Glomerular visceral epithelial cell (primary cell): ENCODE measurements at regions not wholly inside any gene's neighbourhood (a gene's known extent, or its start where the extent isn't known, plus 50 kb on each side); places are given as distances from the start of the nearest gene placed in this dataset.
"Not testable (repeated sequence)": the region's sequence is repeated elsewhere in the genome, so short reads cannot be mapped to it uniquely, and the experiment has no call there.

Source experiments
- DNase-seq: peaks from one replicate; pipeline ENCODE4 v3.0.0-alpha.2; 2016; ENCODE audit errors: extremely low spot score

DNA sequence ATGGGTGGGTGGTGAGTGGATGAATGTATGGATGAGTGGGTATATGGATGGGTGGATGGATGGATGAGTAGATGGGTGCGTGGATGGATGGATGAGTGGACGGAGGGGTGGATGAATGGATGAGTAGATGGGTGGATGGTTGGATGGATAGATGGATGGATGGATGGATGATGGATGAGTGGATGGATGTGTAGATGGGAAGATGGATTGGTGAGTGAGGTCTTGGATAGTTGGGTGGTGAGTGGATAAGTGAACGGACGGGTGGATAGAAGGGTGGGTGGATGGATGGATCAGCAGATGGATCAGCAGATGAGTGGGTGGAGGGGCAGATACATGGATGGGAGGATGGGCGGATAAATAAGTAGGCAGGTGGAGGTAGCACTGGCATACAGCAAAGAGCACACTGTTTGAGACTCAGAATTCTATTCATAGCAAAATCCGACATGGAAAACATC lies 163.5 kb downstream of the C9orf50 start:
- DNase-seq = no peak

DNA sequence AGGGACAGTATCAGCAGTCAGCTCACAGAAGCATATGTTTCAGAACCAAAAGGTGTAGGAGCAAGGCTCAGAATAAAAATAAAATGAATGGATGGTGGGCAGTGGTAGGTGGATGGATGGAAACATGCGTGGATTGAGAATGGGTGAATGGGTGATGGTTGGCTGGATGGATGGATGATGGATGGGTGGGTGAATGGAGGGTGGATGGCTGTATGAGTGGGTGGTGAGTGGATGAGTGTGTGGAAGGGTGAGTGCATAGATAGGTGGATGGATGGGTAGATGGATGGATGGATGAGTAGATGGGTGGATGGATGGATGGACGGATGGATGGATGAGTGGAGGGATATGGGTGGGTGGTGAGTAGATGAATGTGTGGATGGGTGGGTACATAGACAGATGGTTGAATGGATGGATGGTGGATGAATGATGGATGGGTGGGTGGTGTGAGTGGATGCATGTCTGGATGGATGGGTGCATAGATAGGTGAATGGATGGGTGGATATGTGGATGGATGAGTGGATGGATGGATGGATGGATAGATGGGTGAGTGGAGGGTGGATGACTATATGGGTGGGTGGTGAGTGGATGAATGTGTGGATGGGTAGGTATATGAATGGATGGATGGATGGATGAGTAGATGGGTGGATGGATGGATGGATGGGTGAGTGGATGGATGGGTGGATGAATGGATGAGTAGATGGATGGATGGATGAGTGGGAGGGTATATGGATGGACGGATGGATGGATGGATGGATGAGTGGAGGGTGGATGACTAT lies 164.2 kb downstream of the C9orf50 start:
- no peak for DNase-seq

DNA sequence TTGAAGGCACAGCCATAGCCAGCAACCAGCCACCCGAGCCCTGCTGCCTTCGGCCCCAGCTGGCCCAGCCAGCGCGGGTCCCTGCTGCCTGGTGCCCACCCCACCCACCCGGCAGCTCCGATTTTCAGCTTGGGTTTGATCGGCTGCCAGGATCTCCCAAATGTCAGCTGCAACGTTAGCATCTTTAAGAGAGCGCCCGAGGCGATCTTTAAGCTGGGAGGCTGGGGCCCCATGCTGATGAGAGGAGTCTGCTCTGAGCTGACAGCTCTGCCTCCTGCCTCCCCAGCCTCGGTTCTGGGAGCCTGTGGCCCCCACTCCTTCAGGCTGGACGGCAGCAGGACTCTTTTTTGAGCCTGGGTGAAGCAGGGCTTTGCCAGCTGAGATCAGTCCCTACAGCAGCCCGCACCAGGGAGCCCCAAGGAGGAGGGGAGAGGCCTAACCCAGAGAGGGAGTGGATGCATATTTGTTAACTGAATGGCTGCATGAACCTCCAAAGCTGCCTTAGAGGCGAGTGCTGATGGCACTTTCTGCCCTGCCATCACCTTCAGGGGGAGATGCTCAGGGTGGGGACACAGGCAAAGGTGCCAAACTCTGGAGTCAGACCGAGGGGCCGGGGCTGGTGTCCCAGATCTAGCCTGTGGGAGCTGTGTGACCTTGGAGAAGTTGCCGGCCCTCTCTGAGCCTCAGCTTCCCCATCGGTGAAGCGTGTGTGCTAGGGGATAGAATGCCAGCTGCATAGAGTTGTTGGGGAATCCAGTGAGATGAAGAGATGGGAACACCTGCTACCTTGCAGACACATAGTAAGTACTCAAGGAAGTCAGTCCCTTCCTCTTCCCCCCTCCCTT lies 165.5 kb downstream of the C9orf50 start:
- no peak for DNase-seq

DNA sequence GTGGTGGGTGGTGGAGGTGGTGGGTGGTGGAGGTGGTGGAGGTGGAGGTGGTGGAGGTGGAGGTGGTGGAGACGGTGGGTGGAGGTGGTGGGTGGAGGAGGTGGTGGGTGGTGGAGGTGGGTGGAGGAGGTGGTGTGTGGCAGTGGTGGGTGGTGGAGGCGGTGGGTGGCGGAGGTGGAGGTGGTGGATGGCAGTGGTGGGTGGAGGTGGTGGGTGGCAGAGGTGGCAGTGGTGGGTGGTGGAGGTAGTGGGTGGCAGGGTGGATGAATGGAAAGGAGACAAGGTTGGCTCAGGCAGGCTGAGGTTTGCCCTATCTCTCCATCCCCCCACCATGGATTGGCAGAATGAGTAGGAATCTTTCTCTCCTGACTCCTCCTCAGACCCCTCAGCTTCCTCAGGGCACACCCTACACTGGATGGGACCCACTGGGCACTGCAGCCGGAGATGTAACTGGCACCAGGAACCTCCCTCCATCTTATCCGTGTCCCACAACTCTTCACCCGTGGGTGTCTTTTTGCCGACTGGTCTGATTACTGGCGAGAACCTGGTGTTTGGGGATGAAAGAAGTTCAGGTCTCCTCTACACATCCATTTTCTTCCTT lies 166.3 kb downstream of the C9orf50 start:
- DNase-seq = no peak

DNA sequence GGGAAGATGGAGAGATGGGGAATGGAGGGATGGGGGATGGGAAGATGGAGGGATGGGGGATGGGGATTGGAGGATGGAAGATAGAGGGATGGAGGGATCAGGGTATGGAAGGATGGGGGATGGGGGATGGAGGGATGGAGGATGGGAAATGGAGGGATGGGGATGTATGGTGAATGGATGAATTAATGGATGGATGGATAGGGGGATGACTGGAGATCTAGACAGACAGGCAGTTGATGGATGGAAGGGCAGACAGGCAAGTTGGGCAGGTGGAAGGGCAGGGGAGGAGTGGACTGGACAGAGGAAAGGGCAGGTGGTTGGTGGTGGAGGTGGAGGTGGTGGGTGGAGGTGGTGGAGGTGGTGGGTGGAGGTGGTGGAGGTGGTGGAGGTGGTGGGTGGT lies 167.2 kb downstream of the C9orf50 start:
- DNase-seq = no peak

DNA sequence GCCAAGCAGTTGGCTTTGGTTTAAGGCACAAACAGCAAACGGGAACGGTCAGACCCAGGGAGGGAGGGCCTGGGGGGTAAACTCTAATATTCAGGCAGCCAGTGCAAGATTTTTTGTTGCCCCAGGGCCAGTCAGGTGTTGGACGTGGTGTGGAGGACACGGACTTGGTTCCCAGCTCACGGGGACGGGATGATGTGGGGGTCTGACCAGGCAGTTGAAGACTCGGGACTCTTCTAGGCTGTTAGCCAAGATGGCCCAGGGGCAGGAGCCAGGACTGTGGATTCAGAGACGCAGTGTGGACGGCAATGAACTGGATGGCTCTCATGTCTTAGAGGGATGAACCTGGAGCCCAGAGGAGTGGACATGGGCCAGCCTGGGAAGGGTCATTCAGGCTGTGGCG lies 169.2 kb downstream of the C9orf50 start:
- DNase-seq = no peak

DNA sequence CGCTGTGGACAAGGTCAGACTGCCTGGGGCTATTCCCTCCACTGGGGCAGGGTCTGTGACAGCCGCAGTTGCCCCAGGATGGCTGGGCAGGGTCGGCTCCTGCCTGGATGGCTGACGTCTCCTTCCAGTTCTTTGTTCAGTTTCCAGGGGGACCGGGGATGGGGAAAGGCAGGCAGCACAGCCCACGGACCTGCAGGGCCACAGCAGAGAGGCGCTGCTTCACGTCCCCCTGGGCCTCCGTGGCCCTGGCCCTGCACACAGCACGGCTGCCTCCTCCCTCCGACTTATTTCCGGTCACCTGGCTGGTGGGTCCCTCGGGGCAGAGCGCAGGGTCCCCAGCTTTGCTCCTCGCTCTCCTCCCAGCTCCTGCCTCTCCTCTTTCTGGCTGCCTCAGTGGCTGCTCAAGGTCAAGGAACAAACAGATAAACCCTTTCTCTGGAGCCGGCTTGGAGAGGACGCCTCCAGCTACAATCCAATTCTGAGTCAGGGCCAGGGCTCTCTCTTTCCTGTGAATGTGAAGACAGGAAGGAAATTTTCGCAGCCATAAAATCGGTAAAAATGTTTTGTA lies 169.7 kb downstream of the C9orf50 start:
- DNase-seq = no peak

DNA sequence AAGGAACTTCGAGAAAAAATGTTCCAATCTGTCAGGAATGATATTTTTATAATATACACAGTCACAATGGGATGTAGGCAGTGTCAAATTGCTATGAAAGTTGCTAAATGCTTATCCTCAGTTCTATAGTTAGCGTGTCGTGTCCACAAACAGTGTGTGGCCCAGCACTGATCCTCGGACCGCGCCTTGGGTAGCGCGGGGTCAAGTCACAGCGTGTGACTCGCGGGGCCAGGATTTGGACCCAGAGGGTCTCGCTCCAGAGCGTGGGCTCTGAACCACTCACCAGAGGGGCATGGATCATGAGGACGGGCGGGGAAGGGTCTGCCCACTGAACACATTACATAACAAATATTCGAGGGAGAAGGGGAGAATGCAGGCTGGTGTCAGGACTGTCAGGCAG lies 171.8 kb downstream of the C9orf50 start:
- DNase-seq = no peak

DNA sequence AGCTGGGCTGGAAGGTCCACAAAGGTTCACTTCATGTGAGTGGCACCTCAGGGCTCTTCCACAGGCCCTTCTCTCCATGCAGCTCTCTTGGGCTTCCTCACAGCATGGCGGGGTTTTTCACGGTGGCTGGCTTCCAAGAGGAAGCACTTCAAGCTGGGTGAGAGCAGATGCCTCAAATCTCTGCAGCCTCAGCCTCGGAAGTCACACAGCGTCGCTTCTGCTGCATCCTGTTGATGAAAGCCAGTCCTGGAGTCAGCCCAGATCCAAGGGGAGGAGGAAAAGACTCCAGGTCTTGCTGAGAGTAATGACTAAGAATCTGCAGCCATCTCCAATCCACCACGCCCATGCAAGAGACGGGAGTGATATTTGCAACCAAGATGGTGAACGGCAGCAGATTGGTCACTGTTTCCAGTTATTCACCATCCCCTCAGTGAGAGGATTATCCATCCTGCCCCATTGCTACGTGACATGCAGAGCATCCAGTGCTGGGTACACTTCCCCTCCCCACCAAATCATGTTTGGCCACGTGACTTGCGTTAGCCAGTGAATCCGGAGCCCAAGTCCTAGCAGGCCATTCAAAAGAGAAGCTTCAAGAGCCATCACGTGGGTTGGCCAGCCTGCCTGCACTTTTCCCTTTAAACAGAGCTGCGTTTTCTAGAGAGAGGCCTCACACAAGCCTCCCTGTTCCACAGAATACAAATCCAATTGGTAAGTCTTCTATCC lies 173.9 kb downstream of the C9orf50 start:
- DNase-seq = no peak

DNA sequence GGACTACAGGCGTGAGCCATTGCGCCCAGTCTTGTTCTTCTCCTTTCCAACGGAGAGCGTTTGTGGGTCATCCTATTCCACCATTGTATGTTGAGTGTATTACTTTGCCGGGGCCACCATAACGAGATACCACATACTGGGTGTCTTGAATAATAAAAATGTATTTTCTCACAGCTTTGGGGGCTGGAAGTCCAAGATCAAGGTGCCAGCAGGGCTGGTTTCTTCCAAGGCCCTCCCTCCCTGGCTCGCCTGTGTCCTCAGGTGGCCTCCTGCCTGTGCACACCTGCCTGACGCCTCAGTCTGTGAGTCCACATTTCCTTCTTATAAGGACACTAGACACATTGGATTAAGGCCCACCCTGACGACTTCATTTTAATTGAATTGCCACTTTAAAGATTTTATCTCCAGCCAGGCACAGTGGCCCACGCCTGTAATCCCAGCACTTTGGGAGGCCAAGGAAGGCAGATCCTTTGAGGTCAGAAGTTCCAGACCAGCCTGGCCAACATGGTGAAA lies 175.1 kb downstream of the C9orf50 start:
- DNase-seq = no peak

DNA sequence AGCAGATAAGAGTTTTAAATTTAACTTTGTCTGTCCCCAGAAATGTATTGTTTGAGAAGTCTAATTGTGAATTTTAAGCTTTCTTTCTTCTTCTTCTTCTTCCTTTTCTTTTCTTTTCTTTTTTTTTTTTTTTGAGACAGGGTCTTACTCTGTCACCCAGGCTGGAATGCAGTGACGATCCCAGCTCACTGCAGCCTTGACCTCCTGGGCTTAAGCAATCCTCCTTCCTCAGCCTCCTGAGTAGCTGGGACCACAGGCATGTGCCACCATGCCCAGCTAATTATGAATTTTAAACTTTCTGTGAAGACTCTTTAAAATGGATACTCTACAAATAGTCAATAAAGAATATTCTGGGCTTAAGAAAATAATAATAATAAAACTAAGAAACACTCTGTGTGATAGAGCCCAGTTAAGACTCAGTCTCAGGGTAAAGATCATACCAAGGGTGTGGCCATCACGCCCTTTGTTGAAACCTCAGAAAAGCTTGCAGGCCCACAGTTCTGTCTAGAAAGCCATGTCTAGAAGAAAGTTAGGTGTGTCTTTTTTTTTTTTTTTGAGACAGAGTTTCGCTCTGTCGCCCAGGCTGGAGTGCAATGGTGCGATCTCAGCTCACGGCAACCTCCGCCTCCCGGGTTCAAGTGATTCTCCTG lies 177.3 kb downstream of the C9orf50 start:
- not testable (repeated sequence) for DNase-seq

DNA sequence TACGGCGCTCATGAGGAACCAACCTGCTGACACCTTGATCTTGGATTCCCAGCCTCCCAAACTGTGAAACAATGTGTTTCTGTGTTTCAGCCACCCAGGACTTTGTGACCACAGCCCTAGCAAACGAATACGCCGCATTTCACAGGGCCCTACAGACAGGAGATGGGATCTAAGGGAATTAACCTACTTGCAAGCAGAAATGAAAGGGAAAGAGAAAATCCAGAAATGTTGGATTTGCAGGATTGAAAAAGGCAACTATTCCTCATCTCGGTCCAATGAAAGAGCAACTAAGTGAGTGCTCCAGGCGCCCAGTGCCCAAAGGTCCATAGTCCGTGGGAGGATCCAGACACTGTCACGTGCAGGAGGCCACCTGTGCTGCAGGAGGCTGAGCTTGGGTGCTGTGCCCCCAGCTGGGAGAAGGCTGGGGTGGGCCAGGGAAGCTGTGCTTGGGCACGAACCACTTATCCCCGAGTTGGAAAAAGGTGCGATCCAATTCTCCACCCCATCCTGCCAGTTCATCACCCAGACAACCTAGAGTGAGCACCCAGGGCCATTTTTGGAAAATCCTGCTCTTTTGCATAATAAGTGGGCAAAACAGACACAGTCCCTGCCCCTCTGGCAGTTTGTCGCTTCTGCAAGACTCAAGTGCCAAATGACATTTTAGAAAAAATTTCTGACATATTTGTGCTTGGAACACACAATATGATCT lies 177.9 kb downstream of the C9orf50 start:
- peak; percentile 17 for DNase-seq

DNA sequence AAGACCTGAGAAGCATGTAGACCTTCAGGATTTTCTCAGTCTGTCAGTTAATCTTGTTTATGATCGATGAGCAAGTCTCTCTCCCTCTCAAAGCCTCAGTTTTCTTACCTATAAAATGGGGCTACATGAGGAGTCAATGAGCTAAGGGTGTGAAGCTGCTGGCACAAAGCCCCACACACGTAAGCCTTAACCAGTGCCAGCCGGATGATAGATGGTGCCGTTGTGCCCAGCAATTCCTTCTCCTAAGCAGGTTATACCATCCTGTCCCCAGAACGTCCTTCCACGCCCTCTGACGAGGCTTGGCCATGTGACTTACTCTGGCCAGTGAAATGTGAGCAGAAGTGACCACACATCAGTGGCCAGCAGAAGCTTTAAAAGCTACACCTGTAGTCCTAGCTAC lies 179.0 kb downstream of the C9orf50 start:
- DNase-seq = no peak

DNA sequence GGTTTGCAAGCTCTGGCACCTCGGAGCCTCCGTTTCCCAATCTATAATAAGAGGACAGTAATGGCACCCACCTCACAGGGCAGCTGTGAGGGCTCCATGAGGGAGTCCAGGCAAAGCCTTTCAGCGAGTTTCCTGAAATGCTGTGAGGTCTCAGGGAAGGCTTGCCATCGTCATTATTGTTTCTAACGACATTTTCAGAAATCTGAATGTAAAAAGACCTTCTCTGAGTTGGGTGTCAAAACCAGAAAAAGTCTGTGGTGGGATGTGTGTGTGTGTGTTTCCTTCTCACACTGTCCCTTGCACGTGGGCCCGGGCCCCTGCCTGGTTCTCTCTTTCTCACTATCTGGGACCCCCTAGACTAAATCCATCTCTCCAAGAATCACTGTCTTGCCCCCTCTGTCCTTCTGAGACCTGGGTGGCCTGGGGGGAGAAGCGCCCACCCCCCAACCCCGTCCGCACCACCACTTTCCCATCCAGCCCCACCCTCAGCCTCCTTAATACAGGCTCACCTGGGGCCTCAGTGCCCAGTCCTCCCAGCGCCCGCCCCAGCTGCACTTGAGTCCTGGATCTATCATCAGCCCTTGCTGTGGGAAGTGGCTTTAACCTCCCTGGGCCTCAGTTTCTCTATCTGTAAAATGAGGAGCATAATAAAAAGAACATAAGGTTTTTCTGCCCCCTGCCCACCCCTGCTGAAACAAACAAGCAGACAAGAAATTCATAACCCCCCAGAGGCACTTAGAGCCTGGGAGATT lies 180.3 kb downstream of the C9orf50 start:
- no peak for DNase-seq

DNA sequence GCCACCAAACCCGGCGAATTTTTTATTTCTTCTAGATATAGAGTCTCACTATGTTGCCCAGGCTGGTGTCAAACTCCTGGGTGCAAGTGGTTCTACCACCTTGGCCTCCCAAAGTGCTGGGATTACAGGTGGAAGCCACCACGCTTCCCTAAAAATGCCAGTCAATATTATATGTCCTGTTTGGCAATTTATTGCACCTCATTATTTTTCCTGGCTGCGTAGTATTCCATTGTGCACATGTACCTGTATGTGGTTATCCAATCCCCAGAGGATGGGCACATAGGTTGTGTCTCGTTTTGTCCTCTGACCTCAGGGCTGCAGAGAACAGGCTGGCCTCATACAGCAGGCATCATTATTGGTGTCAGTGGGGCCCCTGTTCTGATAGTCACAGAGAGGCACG lies 181.7 kb downstream of the C9orf50 start:
- DNase-seq = no peak

DNA sequence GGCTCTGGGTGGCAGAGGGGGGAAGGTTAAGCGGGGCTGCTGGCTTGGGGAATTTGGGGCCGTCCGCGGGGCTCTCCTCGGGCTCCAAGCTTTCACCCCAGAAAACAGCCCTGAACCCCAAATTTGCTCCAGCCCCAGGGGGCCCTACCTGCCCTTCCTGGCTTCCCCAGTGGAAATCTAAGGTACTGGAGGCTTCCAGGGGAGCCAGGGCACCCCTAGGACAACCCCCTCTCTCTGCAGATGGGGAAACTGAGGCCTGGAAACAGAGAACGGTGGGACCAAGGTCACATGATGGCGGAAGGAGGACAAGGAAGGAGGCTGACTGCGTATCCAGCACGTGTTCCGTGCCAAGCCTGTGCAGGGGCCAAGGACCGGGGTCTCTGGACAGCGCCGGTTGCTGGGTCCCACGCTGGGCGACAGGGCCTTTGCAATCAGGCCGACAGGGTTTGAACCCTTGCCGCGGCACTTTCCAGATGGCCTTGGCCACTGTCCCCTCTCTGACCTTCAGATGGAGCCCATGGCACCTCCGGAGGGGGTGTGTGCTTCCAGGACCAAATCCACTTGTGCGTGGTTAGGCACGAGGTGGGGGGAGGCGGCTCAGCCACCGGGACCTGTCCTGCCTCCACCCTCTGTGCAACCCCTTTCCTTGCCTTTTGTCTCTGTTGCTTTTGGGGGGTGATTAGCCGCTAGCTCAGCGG lies 183.1 kb downstream of the C9orf50 start:
- DNase-seq = no peak

DNA sequence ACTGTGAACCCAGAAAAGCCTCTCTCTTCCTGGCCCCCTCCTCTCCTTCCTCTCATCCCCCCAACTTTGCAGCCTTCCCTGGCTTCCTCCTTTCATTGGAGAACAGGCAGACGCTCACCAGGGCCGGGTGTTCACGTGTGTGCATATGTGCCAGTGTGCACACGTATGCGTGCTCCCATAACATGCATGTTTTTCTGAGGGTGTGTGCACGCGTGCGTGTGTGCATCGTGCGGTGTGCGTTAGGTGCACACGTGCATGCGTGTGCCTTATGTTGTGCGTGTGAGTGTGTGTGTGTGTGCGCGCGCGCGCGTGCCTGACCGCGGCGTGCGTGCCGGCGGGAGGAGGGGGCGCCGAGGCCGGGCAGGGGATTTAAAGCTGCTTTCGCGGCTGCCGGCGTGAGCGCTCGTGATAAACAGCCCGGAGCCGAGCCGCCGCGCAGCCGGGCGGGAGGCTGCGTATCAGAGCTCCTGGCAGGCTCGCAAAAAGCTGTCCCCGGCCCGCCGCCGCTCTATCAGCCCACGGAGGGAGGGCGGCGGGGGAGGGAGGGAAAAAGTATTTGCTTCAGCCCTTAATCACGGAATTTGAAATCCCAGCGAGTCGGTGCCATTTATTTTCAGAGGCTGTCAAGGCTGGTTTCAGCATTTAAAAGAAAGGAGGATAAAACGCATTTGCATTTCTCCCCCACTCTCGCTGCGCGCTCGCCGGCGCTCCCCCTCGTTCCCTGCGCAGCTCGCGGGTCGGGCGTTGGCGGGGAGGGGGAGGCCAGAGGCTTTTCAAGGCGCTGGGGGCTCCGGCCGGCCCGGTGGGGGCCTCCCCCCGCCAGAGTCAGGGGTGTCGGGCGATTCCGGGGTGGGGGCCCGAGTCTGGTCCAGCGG lies 183.9 kb downstream of the C9orf50 start:
- peak; percentile 18 for DNase-seq
